HL-60 (cell line): ENCODE measurements at regions not wholly inside any gene's neighbourhood (a gene's known extent, or its start where the extent isn't known, plus 50 kb on each side); places are given as distances from the start of the nearest gene placed in this dataset.

Experiments used
- DNase-seq, 2 experiments: peaks; one replicate each; pipeline ENCODE4 v3.0.0-alpha.2; 2010 to 2020; ENCODE audit warnings: low read depth in 1 of 2, low spot score in 1 of 2
- H3K27ac ChIP-seq: fragments of 250-450 bp; sonication (Bioruptor Pico); replicated peaks from 2 replicates; pipeline ENCODE4 v1.5.1; 2020; ENCODE audit warnings: mild to moderate bottlenecking, moderate library complexity
- H3K27me3 ChIP-seq: fragments of 250-450 bp; sonication (Bioruptor Pico); 2 replicates; pipeline ENCODE4 v1.5.1; 2021; ENCODE audit warnings: mild to moderate bottlenecking, moderate library complexity; ENCODE audit not compliant: insufficient read depth, poor library complexity, severe bottlenecking
- H3K4me3 ChIP-seq: replicated peaks from 2 replicates; pipeline ENCODE4 v1.5.1; 2011; ENCODE audit warnings: mild to moderate bottlenecking, control low read depth, low read length; ENCODE audit not compliant: insufficient read depth
- GABPA ChIP-seq: IDR thresholded peaks from 2 replicates; pipeline ENCODE4 v1.6.1; 2012; ENCODE audit warnings: low read depth
- POLR2AphosphoS5 ChIP-seq: IDR thresholded peaks from 2 replicates; pipeline ENCODE4 v1.6.1; 2012; ENCODE audit warnings: low read depth
- SPI1 ChIP-seq: IDR thresholded peaks from 2 replicates; pipeline ENCODE4 v1.6.1; 2012; ENCODE audit warnings: low read depth, mild to moderate bottlenecking, borderline replicate concordance
- TF ChIP-seq, protein P1 (sequence below): IDR thresholded peaks from 2 replicates; pipeline ENCODE4 v1.6.1; 2012; ENCODE audit warnings: low read depth; ENCODE audit not compliant: insufficient replicate concordance
- TF ChIP-seq, protein P2 (sequence below): IDR thresholded peaks from one replicate; pipeline ENCODE4 v1.5.1; 2011; ENCODE audit warnings: low read length, control low read depth, inconsistent platforms; ENCODE audit not compliant: insufficient read depth

DNA sequence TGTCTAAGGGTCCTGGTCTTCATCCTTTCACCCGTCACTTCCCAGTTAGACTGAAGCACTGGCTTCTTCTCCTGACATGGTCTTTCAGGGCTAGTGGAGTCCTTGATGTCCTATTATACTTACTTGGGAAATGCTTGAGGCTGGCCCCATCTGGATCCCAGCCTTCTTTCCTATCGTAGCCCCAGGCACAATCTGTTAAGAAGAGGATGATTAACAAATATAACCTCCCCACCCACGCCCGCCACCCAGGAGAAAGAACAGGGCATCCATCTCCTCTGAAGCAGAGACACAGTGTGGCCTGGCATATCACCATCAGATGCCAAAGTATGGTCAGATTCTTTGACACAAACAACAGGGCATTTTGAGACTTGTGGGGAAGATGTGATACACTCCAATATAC is 530.1 kb downstream of the SOX11 start:
- Histone ChIP-seq H3K4me3 (no peak overlapping the region), H3K27me3 (no peaks in the 10 kb centered on the region), H3K27ac (no peak overlapping the region)
- no peak for TF ChIP-seq GABPA
- TF ChIP-seq, protein P1, sequence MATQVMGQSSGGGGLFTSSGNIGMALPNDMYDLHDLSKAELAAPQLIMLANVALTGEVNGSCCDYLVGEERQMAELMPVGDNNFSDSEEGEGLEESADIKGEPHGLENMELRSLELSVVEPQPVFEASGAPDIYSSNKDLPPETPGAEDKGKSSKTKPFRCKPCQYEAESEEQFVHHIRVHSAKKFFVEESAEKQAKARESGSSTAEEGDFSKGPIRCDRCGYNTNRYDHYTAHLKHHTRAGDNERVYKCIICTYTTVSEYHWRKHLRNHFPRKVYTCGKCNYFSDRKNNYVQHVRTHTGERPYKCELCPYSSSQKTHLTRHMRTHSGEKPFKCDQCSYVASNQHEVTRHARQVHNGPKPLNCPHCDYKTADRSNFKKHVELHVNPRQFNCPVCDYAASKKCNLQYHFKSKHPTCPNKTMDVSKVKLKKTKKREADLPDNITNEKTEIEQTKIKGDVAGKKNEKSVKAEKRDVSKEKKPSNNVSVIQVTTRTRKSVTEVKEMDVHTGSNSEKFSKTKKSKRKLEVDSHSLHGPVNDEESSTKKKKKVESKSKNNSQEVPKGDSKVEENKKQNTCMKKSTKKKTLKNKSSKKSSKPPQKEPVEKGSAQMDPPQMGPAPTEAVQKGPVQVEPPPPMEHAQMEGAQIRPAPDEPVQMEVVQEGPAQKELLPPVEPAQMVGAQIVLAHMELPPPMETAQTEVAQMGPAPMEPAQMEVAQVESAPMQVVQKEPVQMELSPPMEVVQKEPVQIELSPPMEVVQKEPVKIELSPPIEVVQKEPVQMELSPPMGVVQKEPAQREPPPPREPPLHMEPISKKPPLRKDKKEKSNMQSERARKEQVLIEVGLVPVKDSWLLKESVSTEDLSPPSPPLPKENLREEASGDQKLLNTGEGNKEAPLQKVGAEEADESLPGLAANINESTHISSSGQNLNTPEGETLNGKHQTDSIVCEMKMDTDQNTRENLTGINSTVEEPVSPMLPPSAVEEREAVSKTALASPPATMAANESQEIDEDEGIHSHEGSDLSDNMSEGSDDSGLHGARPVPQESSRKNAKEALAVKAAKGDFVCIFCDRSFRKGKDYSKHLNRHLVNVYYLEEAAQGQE, result no peak
- no peak for TF ChIP-seq POLR2AphosphoS5
- TF ChIP-seq SPI1, result no peak
- TF ChIP-seq, protein P2, sequence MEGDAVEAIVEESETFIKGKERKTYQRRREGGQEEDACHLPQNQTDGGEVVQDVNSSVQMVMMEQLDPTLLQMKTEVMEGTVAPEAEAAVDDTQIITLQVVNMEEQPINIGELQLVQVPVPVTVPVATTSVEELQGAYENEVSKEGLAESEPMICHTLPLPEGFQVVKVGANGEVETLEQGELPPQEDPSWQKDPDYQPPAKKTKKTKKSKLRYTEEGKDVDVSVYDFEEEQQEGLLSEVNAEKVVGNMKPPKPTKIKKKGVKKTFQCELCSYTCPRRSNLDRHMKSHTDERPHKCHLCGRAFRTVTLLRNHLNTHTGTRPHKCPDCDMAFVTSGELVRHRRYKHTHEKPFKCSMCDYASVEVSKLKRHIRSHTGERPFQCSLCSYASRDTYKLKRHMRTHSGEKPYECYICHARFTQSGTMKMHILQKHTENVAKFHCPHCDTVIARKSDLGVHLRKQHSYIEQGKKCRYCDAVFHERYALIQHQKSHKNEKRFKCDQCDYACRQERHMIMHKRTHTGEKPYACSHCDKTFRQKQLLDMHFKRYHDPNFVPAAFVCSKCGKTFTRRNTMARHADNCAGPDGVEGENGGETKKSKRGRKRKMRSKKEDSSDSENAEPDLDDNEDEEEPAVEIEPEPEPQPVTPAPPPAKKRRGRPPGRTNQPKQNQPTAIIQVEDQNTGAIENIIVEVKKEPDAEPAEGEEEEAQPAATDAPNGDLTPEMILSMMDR, result no peak
- no peak for DNase-seq

DNA sequence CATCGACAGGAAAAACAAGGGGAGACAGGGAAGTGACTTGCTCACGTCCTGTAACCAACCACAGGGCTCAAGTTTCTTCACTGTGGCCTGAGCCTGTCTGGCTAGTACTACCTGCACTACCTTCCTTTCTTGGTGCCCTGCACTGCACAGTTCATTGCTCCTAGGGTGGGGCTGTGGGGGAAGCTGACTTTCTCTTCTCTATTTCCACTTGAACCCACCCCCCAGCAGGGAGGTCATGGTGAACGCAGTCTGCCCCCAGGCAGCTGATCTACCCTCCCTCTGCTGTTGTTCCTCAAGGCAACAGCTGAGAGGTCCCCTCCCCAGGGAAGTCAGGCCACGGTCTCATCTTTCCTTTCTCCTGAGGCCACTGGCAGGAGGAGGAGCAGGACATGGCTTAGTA is 532.1 kb downstream of the SOX11 start:
- TF ChIP-seq SPI1, result no peak
- no peak for TF ChIP-seq POLR2AphosphoS5
- no peak for TF ChIP-seq GABPA
- H3K27me3 ChIP-seq, result no peaks in the 10 kb centered on the region
- H3K4me3 ChIP-seq, result no peak overlapping the region
- no peak overlapping the region for H3K27ac ChIP-seq
- DNase-seq, result no peak

DNA sequence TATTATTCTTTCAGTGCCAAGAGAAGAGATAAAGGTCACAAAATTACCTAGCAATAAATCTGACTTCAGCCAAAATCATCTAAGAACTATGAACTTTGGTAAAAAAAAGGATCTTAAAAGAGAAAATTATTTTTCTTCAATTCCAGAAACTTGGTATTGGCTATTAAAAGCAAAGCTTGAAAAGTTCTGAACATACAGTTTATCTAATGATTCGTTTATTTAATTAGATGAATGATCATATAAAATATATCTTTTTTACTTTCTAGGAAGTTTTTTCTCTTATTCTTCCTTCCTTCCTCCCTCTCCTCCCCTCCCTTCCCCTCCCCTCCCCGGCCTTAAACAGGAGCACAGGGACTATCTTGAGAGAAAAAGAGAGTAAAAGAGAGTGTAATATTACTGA is 536.1 kb downstream of the SOX11 start:
- TF ChIP-seq GABPA (no peak), POLR2AphosphoS5 (no peak), SPI1 (no peak)
- TF ChIP-seq, protein P1, result no peak
- TF ChIP-seq, protein P2, result no peak
- H3K27ac ChIP-seq, result no peak overlapping the region
- no peak for DNase-seq

DNA sequence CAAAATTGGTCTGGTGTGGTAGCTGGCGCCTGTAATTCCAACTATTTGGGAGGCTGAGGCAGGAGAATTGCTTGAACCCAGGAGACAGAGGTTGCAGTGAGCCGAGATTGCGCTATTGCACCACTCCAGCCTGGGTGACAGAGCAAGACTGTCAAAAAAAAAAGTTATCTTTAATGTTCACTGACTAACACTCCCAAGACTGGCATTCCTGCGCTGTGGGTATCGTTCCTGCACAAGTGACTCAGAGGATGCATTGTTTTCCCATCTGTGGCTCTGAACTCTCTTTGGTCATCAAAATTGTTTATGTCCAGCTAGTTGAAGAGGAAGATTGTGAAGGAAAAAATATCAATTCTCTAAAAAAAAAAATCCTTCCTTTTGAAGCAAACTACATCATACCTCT is 539.0 kb downstream of the SOX11 start:
- Histone ChIP-seq H3K4me3 (no peak overlapping the region), H3K27ac (no peak overlapping the region), H3K27me3 (no peaks in the 10 kb centered on the region)
- TF ChIP-seq, protein P2, result no peak
- TF ChIP-seq POLR2AphosphoS5, result no peak
- no peak for TF ChIP-seq GABPA
- TF ChIP-seq, protein P1, result no peak
- no peak for TF ChIP-seq SPI1
- DNase-seq, result no peak

More for the DNA sequence above, 536.1 kb downstream of the SOX11 start:
- no peak overlapping the region for H3K4me3 ChIP-seq
- no peaks in the 10 kb centered on the region for H3K27me3 ChIP-seq
